Caco-2 (cell line): ENCODE measurements at regions not wholly inside any gene's neighbourhood (a gene's known extent, or its start where the extent isn't known, plus 50 kb on each side); places are given as distances from the start of the nearest gene placed in this dataset.

Experiments used
- BruUV-seq: library from RNA; stranded (reverse); fragments of 400-500 nt; replicated peaks from 2 replicates; lab custom pipeline; 2021; lab: Mats Ljungman, UMichigan
- CTCF ChIA-PET: fragments of 300-600 bp; sonication (Branson Sonifier 250); formaldehyde crosslinking; loops from one replicate; lab custom pipeline; 2022; ENCODE audit warnings: antibody characterized with exemption; lab: Charles Lee
- POLR2A ChIA-PET: fragments of 300-600 bp; sonication (Branson Sonifier 250); formaldehyde crosslinking; loops from one replicate; lab custom pipeline; 2022; ENCODE audit warnings: antibody characterized with exemption; lab: Charles Lee
- DNase-seq, 2 experiments: peaks; one replicate each; pipeline versions ENCODE4 v3.0.0 to v3.0.0-alpha.2; 2020 to 2022
- H3K27me3 ChIP-seq: replicated peaks from 2 replicates; pipeline ENCODE4 v1.6.0; 2011; ENCODE audit warnings: low read length; ENCODE audit not compliant: control insufficient read depth, insufficient read depth
- H3K36me3 ChIP-seq: 2 replicates; pipeline ENCODE4 v1.5.1; 2011; ENCODE audit warnings: low read length; ENCODE audit not compliant: control insufficient read depth, insufficient read depth
- H3K4me1 ChIP-seq: fragments of 250-450 bp; sonication (Bioruptor Pico); 2 replicates; pipeline ENCODE4 v1.5.1; 2020; ENCODE audit warnings: mild to moderate bottlenecking
- H3K4me3 ChIP-seq: 2 replicates; pipeline ENCODE4 v1.5.1; 2011; ENCODE audit warnings: low read depth, mild to moderate bottlenecking, control low read depth, low read length
- H3K9me3 ChIP-seq: fragments of 250-450 bp; sonication (Bioruptor Pico); 2 replicates; pipeline ENCODE4 v1.5.1; 2020; ENCODE audit warnings: mild to moderate bottlenecking, moderate library complexity
- H3K27ac Mint-ChIP-seq: one replicate; pipeline ENCODE4 v1.8.0; 2022; ENCODE audit warnings: mixed read lengths; ENCODE audit not compliant: unreplicated experiment
- H3K27me3 Mint-ChIP-seq: one replicate; pipeline ENCODE4 v1.8.0; 2022; ENCODE audit warnings: mixed read lengths; ENCODE audit not compliant: insufficient read depth, unreplicated experiment
- H3K36me3 Mint-ChIP-seq: one replicate; pipeline ENCODE4 v1.8.0; 2022; ENCODE audit warnings: mild to moderate bottlenecking, mixed read lengths; ENCODE audit not compliant: insufficient read depth, unreplicated experiment
- H3K4me1 Mint-ChIP-seq: one replicate; pipeline ENCODE4 v1.8.0; 2022; ENCODE audit warnings: low read depth, mixed read lengths; ENCODE audit not compliant: unreplicated experiment
- H3K4me3 Mint-ChIP-seq: one replicate; pipeline ENCODE4 v1.8.0; 2022; ENCODE audit warnings: mild to moderate bottlenecking, moderate library complexity, mixed read lengths; ENCODE audit not compliant: unreplicated experiment
- H3K9me3 Mint-ChIP-seq: one replicate; pipeline ENCODE4 v1.8.0; 2022; ENCODE audit warnings: mixed read lengths; ENCODE audit not compliant: unreplicated experiment
- CTCF ChIP-seq, 2 experiments: fragments of 200-600 bp in 1 of 2; IDR thresholded peaks; 1 replicate in 1 of 2; 2 replicates in 1 of 2; pipeline versions ENCODE4 v1.5.1 to v1.8.0; 2011 to 2022; ENCODE audit warnings: antibody characterized with exemption in 1 of 2, control low read depth in 1 of 2, inconsistent platforms in 1 of 2, low read depth in 1 of 2, low read length in 1 of 2, mild to moderate bottlenecking in 1 of 2, moderate library complexity in 1 of 2; ENCODE audit not compliant: insufficient read depth in 1 of 2, severe bottlenecking in 1 of 2, unreplicated experiment in 1 of 2
- intact Hi-C: fragments of 100-400 bp; cut with micrococcal nuclease; formaldehyde crosslinking; loops from one replicate; pipeline ENCODE4 v1.10.0; 2022; ENCODE audit not compliant: unreplicated experiment

GRCh38 chr14:71789005-71789404 is 143.2 kb upstream of the RGS6 start:
- no peaks in the 10 kb centered on the region for H3K27me3 ChIP-seq
- no peaks in the 10 kb centered on the region for H3K4me1 Mint-ChIP-seq
- CTCF ChIA-PET, result no interaction called here
- TF ChIP-seq CTCF (IDR thresholded peaks at IDR 0.05; ENCODE audit: insufficient read depth in 1 of 2, low read depth in 1 of 2, low read length in 1 of 2, severe bottlenecking in 1 of 2, unreplicated experiment in 1 of 2), result no peak
- no peaks in the 10 kb centered on the region for H3K9me3 Mint-ChIP-seq
- H3K4me3 Mint-ChIP-seq, result no peak overlapping the region
- H3K4me1 ChIP-seq, result no peaks in the 10 kb centered on the region
- peaks cover 3% of the 10 kb centered on the region for H3K27me3 Mint-ChIP-seq
- DNase-seq, result no peak
- no peaks in the 10 kb centered on the region for H3K36me3 Mint-ChIP-seq
- H3K36me3 ChIP-seq, result no peaks in the 10 kb centered on the region
- no peaks in the 10 kb centered on the region for H3K9me3 ChIP-seq
- intact Hi-C loops, result no loop called here
- no peak overlapping the region for H3K4me3 ChIP-seq
- no TSS peak for BruUV-seq
- POLR2A ChIA-PET, result no interaction called here
- no peak overlapping the region for H3K27ac Mint-ChIP-seq

- intact Hi-C loops, result no loop called here
- Mint-ChIP-seq H3K4me1 (no peaks in the 10 kb centered on the region), H3K27me3 (peaks cover 3% of the 10 kb centered on the region), H3K36me3 (no peaks in the 10 kb centered on the region), H3K4me3 (no peak overlapping the region), H3K9me3 (peaks cover 10% of the 10 kb centered on the region), H3K27ac (no peak overlapping the region)
- Histone ChIP-seq H3K27me3 (no peaks in the 10 kb centered on the region), H3K36me3 (no peaks in the 10 kb centered on the region), H3K4me3 (no peak overlapping the region), H3K4me1 (peaks cover 4% of the 10 kb centered on the region; the same call in 1 of the 2 replicates), H3K9me3 (no peaks in the 10 kb centered on the region; the same call in 1 of the 2 replicates)
- BruUV-seq, result no TSS peak
- TF ChIP-seq CTCF (IDR thresholded peaks at IDR 0.05; ENCODE audit: insufficient read depth in 1 of 2, low read depth in 1 of 2, low read length in 1 of 2, severe bottlenecking in 1 of 2, unreplicated experiment in 1 of 2), result no peak
- POLR2A ChIA-PET, result no interaction called here
- CTCF ChIA-PET, result no interaction called here
- DNase-seq, result no peak
Observed at GRCh38 chr14:71799841-71800240, 132.4 kb upstream of the RGS6 start.

GRCh38 chr14:71800878-71801277 is 131.4 kb upstream of the RGS6 start:
- Histone ChIP-seq H3K4me3 (no peak overlapping the region), H3K27me3 (no peaks in the 10 kb centered on the region), H3K4me1 (peaks cover 4% of the 10 kb centered on the region; the same call in 1 of the 2 replicates), H3K9me3 (no peaks in the 10 kb centered on the region), H3K36me3 (no peaks in the 10 kb centered on the region)
- intact Hi-C loops, result no loop called here
- Mint-ChIP-seq H3K36me3 (no peaks in the 10 kb centered on the region), H3K9me3 (peaks cover 10% of the 10 kb centered on the region), H3K27ac (no peak overlapping the region), H3K4me1 (no peaks in the 10 kb centered on the region), H3K4me3 (no peak overlapping the region), H3K27me3 (peaks cover 1% of the 10 kb centered on the region)
- no peak for DNase-seq
- no peak for TF ChIP-seq CTCF (IDR thresholded peaks at IDR 0.05; ENCODE audit: insufficient read depth in 1 of 2, low read depth in 1 of 2, low read length in 1 of 2, severe bottlenecking in 1 of 2, unreplicated experiment in 1 of 2)
- BruUV-seq, result no TSS peak
- CTCF ChIA-PET, result no interaction called here
- POLR2A ChIA-PET, result no interaction called here
